A673 (cell line): ENCODE measurements at regions not wholly inside any gene's neighbourhood (a gene's known extent, or its start where the extent isn't known, plus 50 kb on each side); places are given as distances from the start of the nearest gene placed in this dataset.

Experiments used
- BruUV-seq: library from RNA; stranded (reverse); fragments of 400-500 nt; replicated peaks from 2 replicates; lab custom pipeline; 2021; lab: Mats Ljungman, UMichigan
- CTCF ChIA-PET: fragments of 300-600 bp; sonication (Branson Sonifier 250); formaldehyde crosslinking; loops from one replicate; lab custom pipeline; 2022; ENCODE audit warnings: antibody characterized with exemption; lab: Charles Lee
- POLR2A ChIA-PET: fragments of 300-600 bp; sonication (Branson Sonifier 250); formaldehyde crosslinking; loops from one replicate; lab custom pipeline; 2022; ENCODE audit warnings: antibody characterized with exemption; ENCODE audit not compliant: low non-redundant PET; lab: Charles Lee
- DNase-seq: peaks from one replicate; pipeline ENCODE4 v3.0.0-alpha.2; 2015; ENCODE audit warnings: low spot score
- H3K27ac ChIP-seq: fragments of 200-600 bp; sonication (generic); 2 replicates; pipeline ENCODE4 v1.5.1; 2016; ENCODE audit warnings: mixed run types, low read depth, mild to moderate bottlenecking, mixed read lengths, antibody characterized with exemption, low read length; ENCODE audit not compliant: poor library complexity, severe bottlenecking
- H3K27me3 ChIP-seq: fragments of 200-600 bp; sonication (generic); replicated peaks from 2 replicates; pipeline ENCODE4 v1.6.1; 2017; ENCODE audit warnings: mixed run types, low read depth, mild to moderate bottlenecking, mixed read lengths, antibody characterized with exemption, low read length; ENCODE audit not compliant: insufficient read depth, poor library complexity
- H3K36me3 ChIP-seq: fragments of 200-600 bp; sonication (generic); 2 replicates; pipeline ENCODE4 v1.6.1; 2016; ENCODE audit warnings: mixed run types, mild to moderate bottlenecking, mixed read lengths, antibody characterized with exemption, low read length; ENCODE audit not compliant: insufficient read depth, poor library complexity, severe bottlenecking
- H3K4me1 ChIP-seq: fragments of 200-600 bp; sonication (generic); 2 replicates; pipeline ENCODE4 v1.6.1; 2017; ENCODE audit warnings: mixed run types, mild to moderate bottlenecking, mixed read lengths, antibody characterized with exemption, low read length; ENCODE audit not compliant: insufficient read depth, poor library complexity, severe bottlenecking
- H3K4me3 ChIP-seq: fragments of 200-600 bp; sonication (generic); 2 replicates; pipeline ENCODE4 v1.5.1; 2016; ENCODE audit warnings: low read depth, mixed run types, mild to moderate bottlenecking, mixed read lengths, low read length; ENCODE audit not compliant: poor library complexity, severe bottlenecking
- H3K9me3 ChIP-seq: fragments of 200-600 bp; sonication (generic); 2 replicates; pipeline ENCODE4 v1.6.1; 2016; ENCODE audit warnings: mixed run types, low read depth, mild to moderate bottlenecking, mixed read lengths, antibody characterized with exemption, low read length; ENCODE audit not compliant: poor library complexity, severe bottlenecking
- EZH2 ChIP-seq: fragments of 200-600 bp; sonication (generic); IDR thresholded peaks from 2 replicates; pipeline ENCODE4 v1.6.1; 2017; ENCODE audit warnings: borderline replicate concordance, low read depth, mild to moderate bottlenecking, mixed read lengths, antibody characterized with exemption, low read length; ENCODE audit not compliant: poor library complexity, severe bottlenecking
- intact Hi-C: fragments of 100-400 bp; cut with micrococcal nuclease; formaldehyde crosslinking; loops from one replicate; pipeline ENCODE4 v1.10.0; 2022; ENCODE audit not compliant: unreplicated experiment
- TF ChIP-seq, protein P1 (sequence below): fragments of 300-800, 200-600 bp; sonication (generic); conservative IDR thresholded peaks from 2 replicates; pipeline ENCODE4 v1.5.1; 2017; ENCODE audit warnings: low read depth, mild to moderate bottlenecking, antibody characterized with exemption, low read length, moderate library complexity, mixed read lengths

DNA sequence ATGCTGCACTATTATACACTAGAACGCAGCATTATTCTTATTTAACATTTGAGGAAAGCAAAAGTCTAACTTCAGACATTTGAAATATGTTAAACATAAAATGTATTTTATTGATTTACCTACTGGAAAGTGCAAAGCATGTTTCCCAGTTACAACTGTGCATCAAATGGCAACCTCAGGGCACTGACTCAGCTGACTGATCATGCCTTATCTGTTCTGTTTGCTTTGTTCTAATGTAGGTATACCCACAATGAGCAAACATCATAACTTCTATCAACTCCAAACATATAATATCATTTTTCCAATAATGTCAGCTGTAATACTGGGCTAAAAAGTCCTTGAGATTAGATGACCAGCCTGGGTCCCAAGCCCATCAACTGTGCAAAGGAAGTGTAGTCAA lies 431.0 kb downstream of the FOXG1 start:
- BruUV-seq: no TSS peak
- ChIA-PET CTCF (no interaction called here), POLR2A (no interaction called here)
- Histone ChIP-seq H3K4me1 (no peaks in the 10 kb centered on the region), H3K9me3 (no peaks in the 10 kb centered on the region), H3K27me3 (peaks cover 3% of the 10 kb centered on the region), H3K27ac (no peak overlapping the region), H3K4me3 (no peak overlapping the region), H3K36me3 (no peaks in the 10 kb centered on the region)
- intact Hi-C loops: no loop called here
- DNase-seq: no peak
- no peak for TF ChIP-seq EZH2
- TF ChIP-seq, protein P1, sequence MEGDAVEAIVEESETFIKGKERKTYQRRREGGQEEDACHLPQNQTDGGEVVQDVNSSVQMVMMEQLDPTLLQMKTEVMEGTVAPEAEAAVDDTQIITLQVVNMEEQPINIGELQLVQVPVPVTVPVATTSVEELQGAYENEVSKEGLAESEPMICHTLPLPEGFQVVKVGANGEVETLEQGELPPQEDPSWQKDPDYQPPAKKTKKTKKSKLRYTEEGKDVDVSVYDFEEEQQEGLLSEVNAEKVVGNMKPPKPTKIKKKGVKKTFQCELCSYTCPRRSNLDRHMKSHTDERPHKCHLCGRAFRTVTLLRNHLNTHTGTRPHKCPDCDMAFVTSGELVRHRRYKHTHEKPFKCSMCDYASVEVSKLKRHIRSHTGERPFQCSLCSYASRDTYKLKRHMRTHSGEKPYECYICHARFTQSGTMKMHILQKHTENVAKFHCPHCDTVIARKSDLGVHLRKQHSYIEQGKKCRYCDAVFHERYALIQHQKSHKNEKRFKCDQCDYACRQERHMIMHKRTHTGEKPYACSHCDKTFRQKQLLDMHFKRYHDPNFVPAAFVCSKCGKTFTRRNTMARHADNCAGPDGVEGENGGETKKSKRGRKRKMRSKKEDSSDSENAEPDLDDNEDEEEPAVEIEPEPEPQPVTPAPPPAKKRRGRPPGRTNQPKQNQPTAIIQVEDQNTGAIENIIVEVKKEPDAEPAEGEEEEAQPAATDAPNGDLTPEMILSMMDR: no peak

DNA sequence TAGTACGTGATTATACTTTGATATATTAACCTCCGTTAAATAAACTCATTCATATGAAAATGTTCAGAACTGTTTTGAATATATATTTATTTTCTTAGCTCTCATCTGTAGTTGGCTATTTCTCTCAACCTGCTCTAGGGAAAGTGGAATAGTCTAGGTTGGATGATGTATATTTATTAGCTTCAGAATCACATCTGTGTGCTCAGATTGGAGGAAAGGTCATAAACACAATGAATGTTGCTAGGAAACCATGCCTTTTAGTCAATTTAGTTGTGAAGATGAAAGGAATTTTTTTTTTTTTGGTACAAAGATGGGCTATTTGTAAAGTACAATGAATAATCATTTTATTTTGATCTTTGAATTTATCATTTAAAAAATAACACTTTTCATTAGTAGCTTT lies 439.1 kb downstream of the FOXG1 start:
- TF ChIP-seq, protein P1: no peak
- no peak for TF ChIP-seq EZH2
- intact Hi-C loops: no loop called here
- POLR2A ChIA-PET: interaction anchor here (0.6 to 0.7 kb wide), 2 partner anchors 113 to 1600 kb away, joined by 3 read pairs; no protein-coding TSS in a partner anchor
- Histone ChIP-seq H3K27ac (no peak overlapping the region), H3K36me3 (no peaks in the 10 kb centered on the region), H3K4me1 (no peaks in the 10 kb centered on the region), H3K27me3 (no peaks in the 10 kb centered on the region), H3K4me3 (no peak overlapping the region), H3K9me3 (no peaks in the 10 kb centered on the region)
- BruUV-seq: no TSS peak
- DNase-seq: no peak
- CTCF ChIA-PET: no interaction called here

DNA sequence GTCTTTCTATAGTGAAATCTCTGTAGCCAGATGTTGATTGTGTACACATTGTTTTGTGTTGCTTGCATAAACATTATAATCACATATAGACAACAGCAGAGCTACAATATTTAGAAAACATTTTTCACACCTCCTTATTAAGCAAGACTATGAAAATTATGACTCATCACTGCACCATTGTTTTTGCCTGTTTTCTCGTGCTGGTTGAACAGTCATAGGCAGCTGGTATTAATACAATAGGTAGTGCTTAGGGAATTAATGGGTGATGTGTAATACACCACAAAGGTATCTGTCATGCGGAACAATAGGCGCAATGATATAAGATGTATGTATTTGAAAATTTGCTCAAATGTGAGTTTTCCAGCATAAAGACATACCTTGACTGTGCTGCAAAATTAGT lies 449.3 kb downstream of the FOXG1 start:
- Histone ChIP-seq H3K27ac (no peak overlapping the region), H3K4me1 (peaks cover 5% of the 10 kb centered on the region), H3K27me3 (peaks cover 21% of the 10 kb centered on the region), H3K4me3 (no peak overlapping the region), H3K9me3 (no peaks in the 10 kb centered on the region), H3K36me3 (no peaks in the 10 kb centered on the region)
- intact Hi-C loops: no loop called here
- BruUV-seq: no TSS peak
- no peak for DNase-seq
- no peak for TF ChIP-seq EZH2
- TF ChIP-seq, protein P1: no peak
- POLR2A ChIA-PET: no interaction called here
- CTCF ChIA-PET: no interaction called here
